IPS-NIHi7 (cell line): ENCODE measurements at regions not wholly inside any gene's neighbourhood (a gene's known extent, or its start where the extent isn't known, plus 50 kb on each side); places are given as distances from the start of the nearest gene placed in this dataset.

Experiments
- DNase-seq: peaks from one replicate; pipeline ENCODE4 v3.0.0; 2012; ENCODE audit warnings: mixed read lengths; ENCODE audit errors: extremely low spot score

DNA sequence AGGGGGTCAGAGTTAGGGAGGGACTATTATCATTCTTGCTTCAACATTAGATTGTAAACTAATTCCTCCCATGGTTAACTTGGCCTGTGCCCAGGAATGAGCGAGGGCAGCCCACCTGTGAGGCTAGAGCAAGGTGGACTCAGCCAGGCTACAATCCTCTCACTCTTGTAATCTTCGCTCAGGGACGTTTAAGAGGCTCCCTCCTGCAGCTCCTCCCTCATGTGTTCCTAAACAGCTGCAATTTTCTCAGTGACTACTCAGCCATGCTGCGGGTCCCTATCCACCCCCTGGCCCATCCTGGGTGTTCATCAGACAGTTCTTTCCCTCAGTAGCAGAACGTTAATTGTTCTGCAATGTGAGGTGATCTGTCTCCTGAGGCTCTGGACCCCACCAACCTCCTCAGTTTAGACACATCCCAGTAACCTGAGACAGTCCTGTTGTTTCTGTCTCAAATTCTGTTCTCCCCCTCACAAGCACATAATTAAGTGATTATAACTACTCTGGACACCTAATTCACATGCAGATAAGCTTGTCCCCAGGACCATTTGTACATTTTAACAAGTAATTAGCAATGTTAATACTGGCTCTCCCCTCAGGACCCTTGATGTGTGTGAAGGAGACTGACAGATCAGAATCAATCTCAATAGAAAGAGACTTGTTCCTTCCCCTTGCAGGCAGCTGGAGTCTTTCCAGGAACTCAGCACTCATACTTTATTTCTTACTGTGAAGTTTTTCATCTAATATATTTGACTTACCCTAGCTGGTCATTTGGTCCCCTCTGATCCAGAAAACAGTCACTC, 337.2 kb upstream of the B3GAT1 start:
- no peak for DNase-seq

DNA sequence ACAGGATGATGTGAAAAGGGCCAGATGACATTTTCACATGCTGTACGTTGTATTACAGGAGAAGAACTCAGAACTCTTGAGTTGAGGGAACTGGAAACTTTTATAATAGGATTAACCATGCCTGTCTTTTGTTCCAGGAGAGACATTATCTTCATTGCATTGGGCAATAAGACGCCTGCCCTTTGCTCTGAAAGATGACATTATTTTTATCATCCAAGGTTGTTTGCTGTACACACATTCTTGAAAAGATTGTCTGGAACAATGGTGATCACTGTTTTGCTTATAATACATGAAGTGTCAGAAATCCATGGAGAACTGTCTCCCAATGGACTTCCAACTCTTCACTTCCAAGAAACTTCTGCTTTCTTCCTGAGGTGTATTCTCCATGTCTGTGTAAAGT, 334.6 kb upstream of the B3GAT1 start:
- no peak for DNase-seq

DNA sequence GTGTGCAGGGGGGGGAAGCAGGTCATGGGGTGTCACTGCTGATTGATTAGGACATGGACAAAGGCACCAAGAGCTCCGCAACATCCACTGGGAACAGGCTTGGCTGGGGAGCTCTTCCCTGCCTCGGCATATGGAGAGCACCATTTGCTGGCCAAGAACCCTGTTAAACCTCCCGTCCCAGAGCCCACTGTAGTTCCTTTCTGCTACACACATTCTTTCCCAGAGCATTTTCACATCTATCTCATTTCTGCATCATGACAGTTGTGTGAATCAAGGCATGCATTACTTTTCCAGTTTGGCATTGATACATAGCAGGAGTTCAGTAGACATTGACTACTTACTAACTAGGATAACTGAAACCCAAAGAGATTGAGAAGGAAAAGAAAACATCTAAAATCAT, 333.4 kb upstream of the B3GAT1 start:
- no peak for DNase-seq

DNA sequence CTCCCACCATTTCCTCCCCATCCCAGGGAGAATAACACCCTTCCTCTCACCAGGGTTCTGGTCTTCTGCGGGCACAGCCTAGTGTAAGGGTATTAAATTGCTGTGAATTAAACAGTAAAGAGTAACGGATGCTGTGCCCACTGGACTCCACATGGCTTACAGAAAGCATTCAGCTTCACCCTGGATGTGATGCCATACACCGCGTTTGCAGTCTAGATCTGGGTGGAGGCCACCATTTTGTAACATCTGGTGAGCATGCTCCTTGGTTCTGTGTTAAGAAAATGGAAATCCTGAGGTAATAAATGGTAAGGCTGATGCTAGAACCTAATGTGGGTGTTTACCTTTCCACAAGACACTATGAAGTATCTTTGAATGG, 331.8 kb upstream of the B3GAT1 start:
- no peak for DNase-seq

DNA sequence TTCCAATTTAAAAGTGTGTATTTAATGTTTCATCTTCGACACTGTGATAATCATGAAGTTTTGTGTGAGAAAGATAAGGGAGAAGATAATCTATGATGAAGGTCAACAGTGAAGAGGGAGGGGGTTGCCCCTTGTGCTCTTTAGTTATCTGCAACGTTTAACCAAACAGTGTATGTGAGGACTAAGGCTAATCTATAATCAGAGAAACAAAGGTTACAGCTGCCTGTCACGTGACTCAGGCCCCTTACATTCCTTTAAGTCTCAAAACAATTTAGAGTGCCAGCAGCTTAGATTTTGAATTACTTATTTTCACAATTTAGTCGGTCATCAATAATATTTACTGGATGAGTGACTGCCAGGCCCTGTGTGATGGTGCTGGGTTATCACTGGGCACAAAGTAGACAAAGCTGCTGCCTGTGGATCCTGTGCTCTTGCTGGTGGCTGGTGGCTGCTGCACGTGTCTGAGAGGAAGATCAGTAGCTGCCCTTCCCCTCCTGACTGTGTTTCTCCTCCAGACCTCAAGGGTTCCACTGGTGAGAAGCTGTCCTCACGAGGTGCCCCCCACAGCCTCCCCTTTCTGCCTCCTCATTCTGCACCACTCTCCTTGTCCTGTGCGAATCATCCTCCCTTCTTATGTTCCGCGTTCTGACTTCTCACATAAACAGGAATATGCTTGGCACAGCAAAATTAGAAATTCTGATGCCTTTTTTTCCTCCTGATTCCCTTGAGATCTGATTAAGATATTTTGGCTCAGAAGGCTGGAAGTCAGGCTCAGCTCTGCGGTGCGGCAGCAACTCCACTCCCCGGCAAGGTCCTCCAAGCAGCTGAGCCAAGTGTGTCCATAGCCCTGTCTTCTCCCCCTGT, 331.1 kb upstream of the B3GAT1 start:
- no peak for DNase-seq

DNA sequence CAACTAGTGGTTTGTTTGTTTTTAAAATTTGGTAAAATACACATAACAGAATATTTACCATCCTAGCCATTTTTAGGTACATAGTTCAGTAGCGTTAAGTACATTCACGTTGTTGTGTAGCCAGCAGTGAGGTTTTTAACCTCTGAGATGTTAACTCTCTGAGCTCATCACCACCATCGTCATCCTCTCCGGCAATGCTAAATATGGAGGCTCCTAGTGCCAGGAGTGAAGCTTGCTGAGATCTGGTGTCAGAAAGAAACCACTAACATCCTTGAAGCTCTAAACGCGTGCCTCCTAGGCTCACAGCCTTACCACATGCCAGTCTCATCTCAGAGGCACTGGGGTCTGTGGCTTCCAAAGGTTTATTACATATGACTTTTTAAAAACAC, 330.2 kb upstream of the B3GAT1 start:
- DNase-seq = no peak

DNA sequence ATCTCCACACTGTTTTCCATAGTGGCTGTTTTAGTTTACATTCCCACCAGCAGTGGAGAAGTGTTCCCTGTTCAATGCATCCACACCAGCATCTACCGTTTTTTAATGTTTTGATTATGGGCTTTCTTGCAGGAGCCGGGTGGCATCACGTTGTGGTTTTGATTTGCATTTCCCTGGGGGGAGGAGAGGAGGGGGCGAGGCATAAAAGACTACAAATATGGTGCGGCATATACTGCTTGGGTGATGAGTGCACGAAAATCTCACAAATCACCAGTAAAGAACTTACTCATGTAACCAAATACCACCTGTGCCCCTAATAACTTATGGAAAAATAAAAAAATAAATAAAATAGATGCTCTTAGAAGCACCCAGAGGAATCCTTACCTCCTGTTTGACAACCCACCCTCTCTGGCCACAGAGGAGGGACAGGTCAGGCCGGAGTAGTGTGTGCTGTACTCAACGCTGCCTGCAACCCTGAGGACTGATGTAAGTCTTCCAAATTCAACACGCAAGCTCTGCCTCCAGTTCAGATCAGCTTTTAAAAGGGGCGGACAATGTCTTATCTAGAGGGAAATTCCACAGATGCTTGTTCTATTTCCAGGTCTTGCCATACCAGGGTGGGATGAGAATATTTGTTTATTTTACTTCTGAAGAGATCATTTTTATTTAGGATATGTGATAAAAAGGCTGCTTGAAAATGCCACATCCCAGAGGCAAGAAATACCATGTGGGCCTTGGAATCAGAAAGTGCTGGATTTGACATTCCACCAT, 329.6 kb upstream of the B3GAT1 start:
- DNase-seq = no peak

DNA sequence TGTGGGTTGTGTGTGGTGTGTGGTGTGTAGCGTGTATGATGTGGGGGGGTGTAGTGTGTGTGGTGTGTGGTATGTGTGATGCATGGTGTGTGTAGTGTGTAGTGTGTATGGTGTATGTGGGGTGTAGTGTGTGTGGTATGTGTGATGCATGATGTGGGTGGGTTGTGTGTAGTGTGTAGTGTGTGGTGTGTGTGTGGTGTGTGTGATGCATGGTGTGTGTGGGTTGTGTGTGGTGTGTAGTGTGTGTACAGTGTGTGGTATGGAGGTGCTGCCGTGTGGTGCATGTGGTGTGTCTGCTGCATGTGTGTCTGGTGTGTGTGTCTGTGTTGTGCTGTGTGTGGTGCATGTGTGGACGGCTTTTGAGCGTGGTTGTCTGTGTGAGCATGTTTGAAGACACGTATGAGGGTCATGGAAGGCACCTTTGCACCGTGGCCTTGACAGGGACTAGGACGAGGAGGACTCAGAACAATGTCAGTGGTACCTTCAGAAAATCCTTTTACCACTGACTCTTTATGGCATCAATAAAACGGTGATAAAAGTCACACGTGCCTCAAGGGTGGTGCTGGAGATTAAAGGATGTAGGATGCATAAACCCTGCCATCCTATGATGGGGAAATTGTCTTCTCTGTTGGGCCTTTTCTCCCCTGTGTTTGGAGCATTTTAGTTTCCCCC, 328.7 kb upstream of the B3GAT1 start:
- DNase-seq = no peak

DNA sequence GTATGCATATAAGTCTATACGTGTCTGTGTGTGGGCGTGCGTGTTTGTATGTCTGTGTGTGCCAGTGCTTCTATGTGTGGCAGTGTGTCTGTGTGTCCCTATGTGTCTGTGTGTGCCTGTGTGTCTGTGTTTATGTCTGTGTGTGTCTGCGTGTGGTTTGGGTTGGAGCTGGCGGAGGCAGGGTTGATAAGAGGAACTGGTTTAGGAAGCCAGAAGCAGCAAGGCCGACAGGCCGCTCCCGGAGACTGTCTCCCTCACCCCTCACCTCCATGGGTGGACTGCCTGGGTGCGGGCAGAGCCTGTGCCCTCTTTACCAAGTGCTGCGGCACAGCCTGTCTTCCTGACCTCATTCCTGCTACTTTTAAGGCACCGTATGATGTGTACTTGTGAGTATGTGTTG, 327.1 kb upstream of the B3GAT1 start:
- DNase-seq = no peak

DNA sequence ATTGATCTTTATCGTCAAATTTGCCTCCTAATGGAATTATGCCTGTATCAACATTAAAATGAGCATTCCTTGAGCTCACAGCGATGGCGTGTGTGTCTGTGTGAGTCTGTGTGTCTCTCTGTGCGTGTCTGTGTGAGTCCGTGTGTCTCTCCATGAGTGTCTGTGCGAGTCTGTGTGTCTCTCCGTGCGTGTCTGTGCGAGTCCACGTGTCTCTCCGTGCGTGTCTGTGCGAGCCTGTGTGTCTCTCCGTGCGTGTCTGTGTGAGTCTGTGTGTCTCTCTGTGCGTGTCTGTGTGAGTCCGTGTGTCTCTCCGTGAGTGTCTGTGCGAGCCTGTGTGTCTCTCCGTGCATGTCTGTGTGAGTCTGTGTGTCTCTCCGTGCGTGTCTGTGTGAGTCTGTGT, 326.5 kb upstream of the B3GAT1 start:
- no peak for DNase-seq

DNA sequence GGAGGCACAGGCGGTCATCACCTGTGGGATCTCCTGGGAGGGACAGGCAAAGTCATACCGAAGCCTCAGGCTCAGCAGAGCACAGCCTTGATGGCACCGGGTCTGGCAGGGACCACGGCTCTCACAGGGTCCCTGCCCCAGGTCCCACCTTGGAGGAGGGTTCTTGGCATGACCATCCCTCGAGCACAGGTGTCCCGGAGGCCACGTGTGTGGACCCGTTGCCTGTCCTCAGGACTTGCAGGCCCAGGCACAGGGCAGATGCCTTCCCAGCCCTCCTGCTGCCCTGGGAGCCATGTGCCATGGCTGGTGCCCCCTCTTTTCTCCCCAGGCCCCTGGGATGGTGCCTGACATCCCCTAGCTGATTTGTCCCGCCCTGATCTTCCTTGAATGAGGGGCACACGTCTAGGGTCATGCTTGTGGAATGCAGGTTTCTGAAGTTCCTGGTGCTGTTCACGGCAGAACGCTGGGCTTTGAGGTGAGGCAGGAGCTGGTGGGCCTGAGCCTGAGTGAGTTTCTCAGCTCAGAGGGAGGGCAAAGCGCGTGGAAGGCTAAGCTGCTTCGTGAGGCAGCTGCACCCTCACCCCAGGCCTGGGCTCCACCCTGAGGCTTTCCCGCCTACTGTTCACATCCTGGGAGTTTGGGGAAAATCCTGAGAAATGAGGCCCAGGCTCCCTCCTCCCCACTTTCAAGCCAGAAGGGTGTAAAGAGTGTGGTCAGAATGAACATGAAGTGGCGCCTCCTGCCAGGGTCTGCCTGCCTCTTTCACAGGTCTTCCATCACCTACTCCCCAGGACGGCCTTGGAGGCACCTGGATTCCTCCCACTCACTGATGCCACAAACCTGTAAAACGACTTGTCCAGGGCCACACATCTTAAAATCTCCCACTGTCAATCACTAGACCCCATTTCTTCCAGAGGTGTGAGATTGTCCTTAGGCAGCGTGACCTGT, 325.8 kb upstream of the B3GAT1 start:
- no peak for DNase-seq

DNA sequence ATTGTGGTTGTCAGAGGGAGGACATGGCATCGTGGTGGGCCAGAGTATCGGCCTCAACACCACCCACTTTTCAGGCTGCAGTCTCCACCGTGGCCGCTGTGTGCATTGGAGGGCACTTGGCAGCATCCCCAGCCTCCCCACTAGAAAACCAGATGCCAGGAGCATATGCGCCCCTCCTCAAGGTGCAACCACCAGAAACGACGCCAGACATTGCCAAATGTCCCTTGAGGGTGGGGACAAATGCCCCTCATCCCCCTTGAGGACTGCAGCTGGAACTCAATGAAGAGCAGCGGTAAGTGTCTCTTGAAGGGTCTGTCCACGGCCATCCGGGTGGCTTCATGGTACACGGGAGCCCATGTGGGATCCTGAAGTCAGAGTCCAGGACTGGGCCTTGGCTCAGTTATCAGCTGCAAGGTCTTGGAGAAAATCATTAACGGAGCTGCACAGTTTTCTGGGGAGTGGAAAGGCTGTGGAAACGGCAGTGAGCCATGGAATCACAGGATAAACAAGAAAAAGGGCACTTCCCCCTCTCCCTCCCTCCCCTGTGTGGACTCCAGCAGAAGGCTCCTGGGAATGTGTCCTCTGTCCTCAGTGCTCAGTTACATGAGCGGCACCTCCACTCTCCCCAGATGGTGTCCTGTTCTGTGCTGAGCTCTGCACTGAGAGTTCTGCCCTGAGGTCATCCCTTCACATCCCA, 324.4 kb upstream of the B3GAT1 start:
- no peak for DNase-seq

DNA sequence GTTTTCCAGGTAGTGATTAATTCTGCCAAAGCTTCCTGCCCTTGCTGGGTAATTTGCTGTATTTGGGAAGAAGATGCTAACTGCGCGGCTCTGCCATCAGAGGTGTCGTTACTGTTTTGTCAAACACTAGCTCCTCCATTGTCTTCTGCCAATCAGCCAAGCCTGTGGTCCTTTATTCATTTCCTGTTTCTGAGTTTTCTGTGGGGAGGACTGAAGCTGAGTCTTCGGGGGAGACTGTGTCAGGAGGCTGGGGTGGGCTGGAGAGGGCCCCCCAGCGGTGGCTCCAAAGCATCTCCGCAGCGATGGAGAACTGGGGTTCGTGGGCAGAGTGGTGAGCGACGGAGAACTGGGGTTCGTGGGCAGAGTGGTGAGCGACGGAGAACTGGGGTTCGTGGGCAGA, 322.9 kb upstream of the B3GAT1 start:
- DNase-seq = no peak

DNA sequence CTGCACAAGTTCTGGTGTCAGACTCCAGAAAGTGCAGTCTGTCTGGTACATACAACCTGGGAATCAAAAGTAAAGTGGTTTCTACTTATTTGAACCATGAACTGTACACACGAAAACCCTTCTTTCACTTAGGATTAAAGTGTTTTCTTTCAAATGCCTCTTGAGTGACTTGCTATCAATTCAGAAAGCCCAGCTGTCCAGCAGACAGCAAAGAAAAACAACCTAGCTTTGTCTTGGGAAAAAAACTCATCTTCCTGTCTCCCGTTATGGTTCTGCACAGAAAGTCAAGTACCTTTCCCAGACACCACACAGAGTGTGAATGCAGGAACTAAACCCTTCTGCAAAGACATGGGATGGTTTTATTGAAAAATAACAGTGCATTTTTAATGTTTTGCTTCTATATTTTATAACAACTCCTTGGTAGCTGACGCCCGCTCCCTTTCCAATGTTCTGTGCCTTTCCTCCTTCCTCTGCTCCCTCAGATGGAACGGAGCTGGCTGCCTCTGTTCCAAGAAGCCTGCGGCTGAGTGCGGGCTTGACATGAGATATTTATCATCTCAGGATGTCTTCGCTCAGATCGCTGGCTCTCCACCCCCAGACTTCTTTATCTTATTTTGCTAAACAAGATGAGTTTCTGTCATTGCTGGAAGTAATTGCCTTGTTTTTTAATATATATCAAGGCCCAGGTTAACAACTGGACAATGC, 322.3 kb upstream of the B3GAT1 start:
- DNase-seq = no peak

DNA sequence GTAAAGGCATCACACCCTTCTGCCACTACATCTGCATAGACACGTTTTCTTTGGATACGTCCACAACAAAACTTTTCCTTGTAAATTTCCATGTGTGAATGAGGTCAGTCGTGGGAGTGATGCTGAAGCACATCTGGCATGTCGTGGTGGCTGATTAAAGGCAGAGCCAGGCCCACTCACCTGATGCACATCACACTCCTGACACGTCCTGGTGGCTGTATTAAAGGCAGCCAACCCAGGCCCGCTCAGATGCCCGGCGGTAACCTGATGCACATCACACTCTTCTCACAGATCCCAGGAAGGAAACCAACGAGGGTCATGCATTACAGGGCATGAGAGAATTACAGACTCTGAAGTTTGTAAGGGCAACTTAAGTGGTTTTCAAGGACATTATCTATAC, 321.6 kb upstream of the B3GAT1 start:
- DNase-seq = no peak

DNA sequence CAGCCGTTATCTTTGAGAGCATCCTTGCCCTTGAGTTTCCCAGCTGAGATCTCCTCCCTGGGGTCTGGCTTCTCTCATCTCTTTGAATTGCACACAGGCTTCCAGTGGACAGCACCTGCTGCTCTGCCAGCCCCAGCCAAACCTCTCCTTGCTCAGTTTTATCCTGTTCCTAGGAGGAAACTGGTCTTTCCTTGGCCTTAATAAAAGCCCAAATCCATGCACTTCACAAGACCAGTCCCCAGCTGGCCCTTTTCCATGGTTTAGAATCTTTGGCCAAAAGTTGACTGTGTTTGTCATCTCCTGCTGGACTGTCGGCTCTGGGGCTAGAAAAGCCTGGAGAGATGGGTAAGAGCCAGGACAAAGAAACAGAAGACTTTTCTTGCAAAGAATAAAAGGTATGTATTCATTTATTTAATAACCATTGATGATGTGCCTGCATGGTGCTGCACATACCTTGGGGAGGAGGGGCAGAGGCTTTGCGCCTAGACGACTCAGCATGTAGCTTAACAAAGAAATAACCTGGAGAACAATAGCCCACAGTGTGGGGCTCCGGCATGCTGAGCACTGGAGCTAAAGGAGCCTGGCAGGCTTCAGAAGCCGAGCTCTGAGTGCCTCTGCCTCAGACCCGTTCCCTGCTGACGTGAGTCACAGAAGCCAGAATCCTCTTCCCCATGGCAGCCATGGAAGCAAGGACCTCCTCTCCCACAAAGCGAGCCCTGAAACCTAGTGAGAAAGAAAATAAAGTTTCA, 319.3 kb upstream of the B3GAT1 start:
- peak; percentile 85 for DNase-seq

DNA sequence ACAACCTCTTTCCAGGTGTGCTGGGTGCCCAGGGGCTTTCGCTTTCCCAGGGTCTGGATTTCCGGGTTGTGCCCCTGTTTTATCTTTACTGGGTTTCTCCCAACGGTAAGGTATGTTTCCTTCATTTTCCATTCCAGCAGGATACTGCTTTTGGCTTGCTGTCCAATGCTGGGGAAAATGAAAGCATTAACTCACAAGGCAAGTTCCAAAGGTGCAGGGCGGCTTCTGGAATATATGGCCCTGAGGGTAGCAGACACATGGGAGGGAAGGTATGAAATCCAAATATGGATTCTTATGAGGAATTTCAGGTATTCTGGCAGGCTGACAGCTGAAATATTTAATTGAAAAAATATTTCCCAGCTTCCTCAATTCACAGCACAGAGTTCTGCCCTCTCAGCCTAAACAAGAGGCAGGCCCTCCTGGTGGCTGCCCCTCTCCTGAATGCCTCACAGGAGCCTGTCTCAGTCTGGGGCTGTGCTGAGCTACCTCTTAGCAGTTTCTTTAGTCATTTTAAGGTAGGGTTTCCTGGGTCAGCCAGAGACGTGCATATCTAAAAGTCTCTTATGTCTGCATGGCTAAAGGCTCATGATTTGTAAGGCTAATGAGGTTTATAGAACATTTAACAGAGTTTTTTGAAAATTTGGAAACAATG, 318.6 kb upstream of the B3GAT1 start:
- no peak for DNase-seq

DNA sequence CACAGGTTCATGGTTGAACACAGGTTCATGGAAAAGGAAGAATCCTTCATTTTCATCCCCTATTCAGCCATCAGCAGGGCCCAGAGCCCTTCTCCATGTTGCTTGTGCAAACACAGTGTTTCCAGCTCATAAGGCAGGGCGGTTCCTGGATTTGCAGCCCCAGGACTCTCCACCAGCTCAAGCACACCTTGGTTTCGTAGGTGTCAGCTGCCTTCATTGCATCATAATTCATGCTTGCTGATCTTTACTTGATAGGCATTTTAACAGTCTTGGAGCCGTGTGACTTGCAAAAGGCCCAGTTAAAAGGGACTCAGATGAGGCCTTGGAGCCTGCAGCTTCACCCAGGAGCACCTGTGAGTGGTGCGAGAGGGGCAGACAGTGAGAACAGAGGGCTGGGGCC, 318.1 kb upstream of the B3GAT1 start:
- DNase-seq = no peak
